ENCODE measurements at regions not wholly inside any gene's neighbourhood (a gene's known extent, or its start where the extent isn't known, plus 50 kb on each side); places are given as distances from the start of the nearest gene placed in this dataset.

DNA sequence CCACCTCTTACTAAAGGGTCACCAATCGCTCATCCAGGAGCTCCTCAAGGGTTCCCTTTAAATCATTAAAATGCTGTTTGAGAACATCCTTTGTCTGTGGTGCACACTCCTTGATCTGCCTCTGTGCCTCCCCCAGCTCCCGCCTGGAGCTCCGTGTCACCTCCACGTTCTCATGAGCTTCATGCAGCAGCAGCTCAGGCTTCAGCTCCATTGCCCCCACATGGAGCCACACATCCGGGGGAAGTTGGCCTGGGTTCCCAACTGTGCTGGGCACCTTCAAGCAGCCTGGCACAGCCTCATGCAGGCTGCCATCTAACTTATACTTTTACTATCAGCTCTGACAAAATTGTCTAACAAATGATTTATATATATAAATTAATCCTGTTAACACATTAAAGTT lies 585.8 kb upstream of the FAM174A start:
- TF ChIP-seq, protein P1, sequence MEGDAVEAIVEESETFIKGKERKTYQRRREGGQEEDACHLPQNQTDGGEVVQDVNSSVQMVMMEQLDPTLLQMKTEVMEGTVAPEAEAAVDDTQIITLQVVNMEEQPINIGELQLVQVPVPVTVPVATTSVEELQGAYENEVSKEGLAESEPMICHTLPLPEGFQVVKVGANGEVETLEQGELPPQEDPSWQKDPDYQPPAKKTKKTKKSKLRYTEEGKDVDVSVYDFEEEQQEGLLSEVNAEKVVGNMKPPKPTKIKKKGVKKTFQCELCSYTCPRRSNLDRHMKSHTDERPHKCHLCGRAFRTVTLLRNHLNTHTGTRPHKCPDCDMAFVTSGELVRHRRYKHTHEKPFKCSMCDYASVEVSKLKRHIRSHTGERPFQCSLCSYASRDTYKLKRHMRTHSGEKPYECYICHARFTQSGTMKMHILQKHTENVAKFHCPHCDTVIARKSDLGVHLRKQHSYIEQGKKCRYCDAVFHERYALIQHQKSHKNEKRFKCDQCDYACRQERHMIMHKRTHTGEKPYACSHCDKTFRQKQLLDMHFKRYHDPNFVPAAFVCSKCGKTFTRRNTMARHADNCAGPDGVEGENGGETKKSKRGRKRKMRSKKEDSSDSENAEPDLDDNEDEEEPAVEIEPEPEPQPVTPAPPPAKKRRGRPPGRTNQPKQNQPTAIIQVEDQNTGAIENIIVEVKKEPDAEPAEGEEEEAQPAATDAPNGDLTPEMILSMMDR (conservative IDR thresholded peaks at IDR 0.05) = no peak
- no peak for TF ChIP-seq ZFX (IDR thresholded peaks at IDR 0.05)

Measured in C4-2B (cell line).